ENCODE measurements at regions not wholly inside any gene's neighbourhood (a gene's known extent, or its start where the extent isn't known, plus 50 kb on each side); places are given as distances from the start of the nearest gene placed in this dataset.

DNA sequence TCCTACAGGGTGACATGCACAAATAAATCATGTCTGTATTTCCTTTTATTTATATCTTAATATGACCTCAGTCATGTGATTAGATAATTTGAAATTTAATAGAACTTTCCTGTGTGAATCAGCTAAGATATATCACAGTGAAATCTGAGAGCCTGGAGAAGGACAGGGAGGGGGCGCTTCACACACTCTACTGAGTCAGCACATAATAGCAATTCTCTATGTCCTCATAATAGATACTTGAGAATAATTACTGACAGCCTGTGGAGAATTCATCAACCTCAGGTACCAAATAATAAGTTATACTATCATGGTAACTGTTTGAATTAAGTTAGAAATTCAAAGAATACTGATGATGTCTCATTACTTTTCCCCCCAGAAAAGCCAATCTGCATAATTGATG lies 98.0 kb upstream of the SLC10A2 start:
- H3K9me2 ChIP-seq (ENCODE audit: insufficient read depth), result peaks cover 16% of the 10 kb centered on the region; the same call in 1 of the 2 replicates
- no peaks in the 10 kb centered on the region for H3K36me3 ChIP-seq (ENCODE audit: insufficient read depth)
- 0 out of 2 replicates have a peak, but pooled peaks cover 3% of the 10 kb centered on the region for H3K4me1 ChIP-seq (ENCODE audit: insufficient read depth)
- no peaks in the 10 kb centered on the region for H3K36me3 Mint-ChIP-seq (ENCODE audit: low read depth)
- H3F3A ChIP-seq (replicated peaks; ENCODE audit: low read depth), result no peaks in the 10 kb centered on the region
- TF ChIP-seq EZH2phosphoT487 (IDR thresholded peaks at IDR 0.05; ENCODE audit: unreplicated experiment) (no peak), POLR2AphosphoS5 (IDR thresholded peaks at IDR 0.05; ENCODE audit: low read depth) (no peak), JUNB (IDR thresholded peaks at IDR 0.05; ENCODE audit: unreplicated experiment) (no peak), EZH2 (IDR thresholded peaks at IDR 0.05; ENCODE audit: low read depth, unreplicated experiment) (no peak), STAT1 (IDR thresholded peaks at IDR 0.05; ENCODE audit: unreplicated experiment) (no peak)
- TF ChIP-seq, protein P1, sequence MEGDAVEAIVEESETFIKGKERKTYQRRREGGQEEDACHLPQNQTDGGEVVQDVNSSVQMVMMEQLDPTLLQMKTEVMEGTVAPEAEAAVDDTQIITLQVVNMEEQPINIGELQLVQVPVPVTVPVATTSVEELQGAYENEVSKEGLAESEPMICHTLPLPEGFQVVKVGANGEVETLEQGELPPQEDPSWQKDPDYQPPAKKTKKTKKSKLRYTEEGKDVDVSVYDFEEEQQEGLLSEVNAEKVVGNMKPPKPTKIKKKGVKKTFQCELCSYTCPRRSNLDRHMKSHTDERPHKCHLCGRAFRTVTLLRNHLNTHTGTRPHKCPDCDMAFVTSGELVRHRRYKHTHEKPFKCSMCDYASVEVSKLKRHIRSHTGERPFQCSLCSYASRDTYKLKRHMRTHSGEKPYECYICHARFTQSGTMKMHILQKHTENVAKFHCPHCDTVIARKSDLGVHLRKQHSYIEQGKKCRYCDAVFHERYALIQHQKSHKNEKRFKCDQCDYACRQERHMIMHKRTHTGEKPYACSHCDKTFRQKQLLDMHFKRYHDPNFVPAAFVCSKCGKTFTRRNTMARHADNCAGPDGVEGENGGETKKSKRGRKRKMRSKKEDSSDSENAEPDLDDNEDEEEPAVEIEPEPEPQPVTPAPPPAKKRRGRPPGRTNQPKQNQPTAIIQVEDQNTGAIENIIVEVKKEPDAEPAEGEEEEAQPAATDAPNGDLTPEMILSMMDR (conservative IDR thresholded peaks at IDR 0.05; ENCODE audit: low read depth in 2 of 2), result no peak
- TF ChIP-seq, protein P2, sequence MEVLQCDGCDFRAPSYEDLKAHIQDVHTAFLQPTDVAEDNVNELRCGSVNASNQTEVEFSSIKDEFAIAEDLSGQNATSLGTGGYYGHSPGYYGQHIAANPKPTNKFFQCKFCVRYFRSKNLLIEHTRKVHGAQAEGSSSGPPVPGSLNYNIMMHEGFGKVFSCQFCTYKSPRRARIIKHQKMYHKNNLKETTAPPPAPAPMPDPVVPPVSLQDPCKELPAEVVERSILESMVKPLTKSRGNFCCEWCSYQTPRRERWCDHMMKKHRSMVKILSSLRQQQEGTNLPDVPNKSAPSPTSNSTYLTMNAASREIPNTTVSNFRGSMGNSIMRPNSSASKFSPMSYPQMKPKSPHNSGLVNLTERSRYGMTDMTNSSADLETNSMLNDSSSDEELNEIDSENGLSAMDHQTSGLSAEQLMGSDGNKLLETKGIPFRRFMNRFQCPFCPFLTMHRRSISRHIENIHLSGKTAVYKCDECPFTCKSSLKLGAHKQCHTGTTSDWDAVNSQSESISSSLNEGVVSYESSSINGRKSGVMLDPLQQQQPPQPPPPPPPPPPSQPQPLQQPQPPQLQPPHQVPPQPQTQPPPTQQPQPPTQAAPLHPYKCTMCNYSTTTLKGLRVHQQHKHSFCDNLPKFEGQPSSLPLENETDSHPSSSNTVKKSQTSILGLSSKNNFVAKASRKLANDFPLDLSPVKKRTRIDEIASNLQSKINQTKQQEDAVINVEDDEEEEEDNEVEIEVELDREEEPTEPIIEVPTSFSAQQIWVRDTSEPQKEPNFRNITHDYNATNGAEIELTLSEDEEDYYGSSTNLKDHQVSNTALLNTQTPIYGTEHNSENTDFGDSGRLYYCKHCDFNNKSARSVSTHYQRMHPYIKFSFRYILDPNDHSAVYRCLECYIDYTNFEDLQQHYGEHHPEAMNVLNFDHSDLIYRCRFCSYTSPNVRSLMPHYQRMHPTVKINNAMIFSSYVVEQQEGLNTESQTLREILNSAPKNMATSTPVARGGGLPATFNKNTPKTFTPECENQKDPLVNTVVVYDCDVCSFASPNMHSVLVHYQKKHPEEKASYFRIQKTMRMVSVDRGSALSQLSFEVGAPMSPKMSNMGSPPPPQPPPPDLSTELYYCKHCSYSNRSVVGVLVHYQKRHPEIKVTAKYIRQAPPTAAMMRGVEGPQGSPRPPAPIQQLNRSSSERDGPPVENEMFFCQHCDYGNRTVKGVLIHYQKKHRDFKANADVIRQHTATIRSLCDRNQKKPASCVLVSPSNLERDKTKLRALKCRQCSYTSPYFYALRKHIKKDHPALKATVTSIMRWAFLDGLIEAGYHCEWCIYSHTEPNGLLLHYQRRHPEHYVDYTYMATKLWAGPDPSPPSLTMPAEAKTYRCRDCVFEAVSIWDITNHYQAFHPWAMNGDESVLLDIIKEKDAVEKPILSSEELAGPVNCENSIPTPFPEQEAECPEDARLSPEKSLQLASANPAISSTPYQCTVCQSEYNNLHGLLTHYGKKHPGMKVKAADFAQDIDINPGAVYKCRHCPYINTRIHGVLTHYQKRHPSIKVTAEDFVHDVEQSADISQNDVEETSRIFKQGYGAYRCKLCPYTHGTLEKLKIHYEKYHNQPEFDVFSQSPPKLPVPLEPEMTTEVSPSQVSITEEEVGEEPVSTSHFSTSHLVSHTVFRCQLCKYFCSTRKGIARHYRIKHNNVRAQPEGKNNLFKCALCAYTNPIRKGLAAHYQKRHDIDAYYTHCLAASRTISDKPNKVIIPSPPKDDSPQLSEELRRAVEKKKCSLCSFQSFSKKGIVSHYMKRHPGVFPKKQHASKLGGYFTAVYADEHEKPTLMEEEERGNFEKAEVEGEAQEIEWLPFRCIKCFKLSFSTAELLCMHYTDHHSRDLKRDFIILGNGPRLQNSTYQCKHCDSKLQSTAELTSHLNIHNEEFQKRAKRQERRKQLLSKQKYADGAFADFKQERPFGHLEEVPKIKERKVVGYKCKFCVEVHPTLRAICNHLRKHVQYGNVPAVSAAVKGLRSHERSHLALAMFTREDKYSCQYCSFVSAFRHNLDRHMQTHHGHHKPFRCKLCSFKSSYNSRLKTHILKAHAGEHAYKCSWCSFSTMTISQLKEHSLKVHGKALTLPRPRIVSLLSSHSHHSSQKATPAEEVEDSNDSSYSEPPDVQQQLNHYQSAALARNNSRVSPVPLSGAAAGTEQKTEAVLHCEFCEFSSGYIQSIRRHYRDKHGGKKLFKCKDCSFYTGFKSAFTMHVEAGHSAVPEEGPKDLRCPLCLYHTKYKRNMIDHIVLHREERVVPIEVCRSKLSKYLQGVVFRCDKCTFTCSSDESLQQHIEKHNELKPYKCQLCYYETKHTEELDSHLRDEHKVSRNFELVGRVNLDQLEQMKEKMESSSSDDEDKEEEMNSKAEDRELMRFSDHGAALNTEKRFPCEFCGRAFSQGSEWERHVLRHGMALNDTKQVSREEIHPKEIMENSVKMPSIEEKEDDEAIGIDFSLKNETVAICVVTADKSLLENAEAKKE (CRISPR knock-in tag; IDR thresholded peaks at IDR 0.05), result no peak
- no peak for ATAC-seq
- H3K4me3 ChIP-seq, result no peak overlapping the region
- no peak for DNase-seq (ENCODE audit: low spot score)
- H3K27ac Mint-ChIP-seq, result no peak overlapping the region
- no peak overlapping the region for H3K27ac ChIP-seq (ENCODE audit: low read depth)
- no peaks in the 10 kb centered on the region for H3K27me3 ChIP-seq (ENCODE audit: insufficient read depth)
- H4K20me1 ChIP-seq (replicated peaks; ENCODE audit: insufficient read depth), result no peaks in the 10 kb centered on the region
- no peak overlapping the region for H2AFZ ChIP-seq
- H3K4me3 Mint-ChIP-seq, result no peak overlapping the region
- no peaks in the 10 kb centered on the region for H3K79me2 ChIP-seq (replicated peaks; ENCODE audit: insufficient read depth)
- H3K4me2 ChIP-seq, result no peak overlapping the region
- peaks cover 7% of the 10 kb centered on the region; the same call in 2 of the 3 replicates for H3K9me3 Mint-ChIP-seq
- no peaks in the 10 kb centered on the region for H3K27me3 Mint-ChIP-seq (ENCODE audit: insufficient read depth, low read depth, poor library complexity)
- peaks cover 11% of the 10 kb centered on the region; the same call in 2 of the 3 replicates for H3K4me1 Mint-ChIP-seq

All from GM23338 (cell line).